ENCODE measurements at regions not wholly inside any gene's neighbourhood (a gene's known extent, or its start where the extent isn't known, plus 50 kb on each side); places are given as distances from the start of the nearest gene placed in this dataset.

DNA sequence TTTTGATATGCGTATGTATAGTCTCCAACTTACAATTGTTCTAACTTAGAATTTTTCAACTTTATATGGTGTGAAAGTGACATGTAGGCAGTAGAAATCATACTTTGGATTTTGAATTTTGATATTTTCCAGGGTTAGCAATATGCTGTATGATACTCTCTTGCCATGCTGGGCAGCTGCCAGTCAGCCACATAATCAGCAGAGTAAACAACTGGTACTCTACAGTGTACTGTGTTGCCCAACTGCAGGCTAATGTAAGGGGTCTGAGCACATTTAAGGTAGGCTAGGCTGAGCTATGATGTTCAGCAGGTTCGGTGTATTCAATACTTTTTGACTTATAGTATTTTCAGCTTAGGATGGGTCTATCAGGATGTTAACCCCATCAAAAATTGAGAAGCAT, 52.0 kb upstream of the RYK start:
- Mint-ChIP-seq H3K27ac (no peak overlapping the region), H3K36me3 (ENCODE audit: low read depth) (no peaks in the 10 kb centered on the region), H3K27me3 (peaks cover 70% of the 10 kb centered on the region), H3K9me3 (no peaks in the 10 kb centered on the region), H3K4me1 (no peaks in the 10 kb centered on the region), H3K4me3 (no peak overlapping the region)
- ChIA-PET CTCF (no interaction called here), POLR2A (no interaction called here)
- DNase-seq, result no peak

DNA sequence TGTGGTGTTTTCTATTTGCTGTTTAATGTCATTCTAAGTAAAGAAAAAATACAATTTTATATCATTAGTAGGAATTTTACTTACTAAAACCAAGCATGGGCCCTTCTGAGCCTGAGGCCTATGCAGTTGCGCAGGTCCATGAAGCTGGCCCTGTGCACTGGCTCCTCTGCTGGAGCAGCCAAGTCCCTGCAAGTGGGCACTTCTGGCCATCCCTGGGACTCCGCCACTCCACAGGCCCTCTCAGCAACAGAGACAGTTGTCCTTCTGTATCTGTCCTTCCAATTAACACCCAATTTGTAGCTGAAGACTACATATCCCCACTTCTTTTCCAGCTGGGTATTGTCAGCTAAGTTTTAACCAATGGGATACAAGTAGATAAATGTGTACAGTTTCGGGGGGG, 49.9 kb upstream of the RYK start:
- H3K27ac Mint-ChIP-seq, result no peak overlapping the region
- H3K4me1 Mint-ChIP-seq, result no peaks in the 10 kb centered on the region
- no peaks in the 10 kb centered on the region for H3K36me3 Mint-ChIP-seq (ENCODE audit: low read depth)
- ChIA-PET CTCF (interaction anchor here (1.3 to 1.8 kb wide), 2 partner anchors 87 to 178 kb away, joined by 3 to 4 read pairs; no protein-coding TSS in a partner anchor), POLR2A (no interaction called here)
- H3K4me3 Mint-ChIP-seq, result no peak overlapping the region
- peaks cover 59% of the 10 kb centered on the region for H3K27me3 Mint-ChIP-seq
- no peak for DNase-seq
- peaks cover 5% of the 10 kb centered on the region for H3K9me3 Mint-ChIP-seq

All from activated CD4-positive, alpha-beta T cell treated with anti-CD3 and anti-CD28 coated beads, Interleukin-2, amount 10 ng/mL, durations not matched to agents 7 days and 5 days (primary cell).